KBM-7 (cell line): ENCODE measurements at regions not wholly inside any gene's neighbourhood (a gene's known extent, or its start where the extent isn't known, plus 50 kb on each side); places are given as distances from the start of the nearest gene placed in this dataset.

ENCODE experiments used
- DNase-seq: peaks from one replicate; pipeline ENCODE4 v3.0.0-alpha.2; 2015
- in situ Hi-C: fragments of 300-500 bp; cut with MboI; formaldehyde crosslinking; loops from 2 replicates; pipeline ENCODE4 v1.14.3; 2020; ENCODE audit warnings: low sequenced_read_pairs, low pct_unique_long_range_greater_than_20kb, mixed read lengths

DNA sequence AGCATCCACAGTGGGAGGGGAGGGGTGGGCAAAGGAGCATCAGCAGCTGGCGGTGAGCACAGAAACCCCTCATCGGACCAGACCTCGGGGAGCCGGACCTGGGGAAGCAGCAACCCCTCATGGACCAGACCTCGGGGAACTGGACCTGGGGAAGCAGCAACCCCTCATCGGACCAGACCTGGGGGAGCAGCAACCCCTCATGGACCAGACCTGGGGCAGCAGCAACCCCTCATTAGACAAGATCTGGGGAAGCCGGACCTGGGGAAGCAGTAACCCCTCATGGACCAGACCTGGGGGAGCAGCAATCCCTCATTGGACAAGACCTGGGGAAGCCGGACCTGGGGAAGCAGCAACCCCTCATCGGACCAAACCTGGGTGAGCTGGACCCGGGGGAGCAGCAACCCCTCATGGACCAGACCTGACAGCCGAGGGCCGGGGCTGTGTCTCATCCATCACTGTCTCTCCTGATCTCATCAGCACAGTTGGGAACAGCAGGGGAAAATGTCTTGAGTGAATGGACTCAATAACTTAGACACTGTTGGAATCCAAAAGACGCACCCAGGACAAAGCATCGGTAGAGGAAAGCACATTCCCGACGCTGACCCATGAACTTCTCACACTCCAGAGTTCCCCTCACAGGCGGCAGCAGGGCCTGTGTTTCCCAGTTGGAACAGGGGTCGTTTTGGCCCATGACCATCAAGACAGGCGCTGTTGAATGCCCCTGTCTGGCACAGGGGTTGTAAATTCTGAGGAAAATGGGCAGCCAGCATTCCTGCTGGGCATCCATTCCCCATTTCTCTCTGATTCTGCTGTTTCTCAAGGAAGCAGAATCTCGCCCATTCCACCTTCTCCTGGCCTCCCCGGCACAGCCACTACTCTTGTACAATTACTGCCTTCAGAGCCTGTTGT lies 1494.6 kb downstream of the TBC1D22A start:
- DNase-seq, result no peak
- in situ Hi-C loops, result no loop called here

DNA sequence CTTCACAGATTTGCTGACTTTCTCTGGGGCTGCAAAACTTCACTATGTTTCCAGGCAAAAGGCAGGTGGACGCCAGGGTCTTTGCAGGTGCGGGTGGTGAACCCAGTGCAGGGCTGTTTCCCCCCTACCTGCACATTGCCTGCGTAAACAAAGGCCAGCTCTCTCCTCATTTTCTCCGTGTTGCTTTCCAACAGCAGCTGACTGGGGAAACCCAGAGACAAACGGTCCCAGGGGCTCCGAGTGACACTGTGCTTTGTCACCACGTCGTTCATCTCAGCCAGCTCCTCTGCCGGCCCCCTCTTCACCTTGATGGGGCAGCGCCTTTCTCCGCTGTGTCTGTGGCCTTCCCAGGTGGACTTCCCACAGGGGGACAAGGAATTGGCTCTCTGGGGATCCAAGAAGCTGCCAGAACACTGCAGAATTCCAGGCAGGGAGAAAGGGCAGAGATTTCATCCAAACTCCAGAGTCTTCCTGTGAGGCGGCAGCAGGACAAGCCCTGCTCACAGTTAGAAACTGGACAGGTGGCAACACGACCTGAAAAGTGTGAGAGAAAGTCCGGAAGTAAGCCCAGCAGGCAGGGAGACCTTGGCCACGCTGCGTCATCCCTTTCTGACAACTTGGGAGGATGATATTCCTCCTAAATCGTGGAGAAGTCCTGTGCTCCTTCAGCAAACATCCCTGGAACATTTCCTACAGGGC lies 1493.7 kb downstream of the TBC1D22A start:
- no peak for DNase-seq
- in situ Hi-C loops, result no loop called here

DNA sequence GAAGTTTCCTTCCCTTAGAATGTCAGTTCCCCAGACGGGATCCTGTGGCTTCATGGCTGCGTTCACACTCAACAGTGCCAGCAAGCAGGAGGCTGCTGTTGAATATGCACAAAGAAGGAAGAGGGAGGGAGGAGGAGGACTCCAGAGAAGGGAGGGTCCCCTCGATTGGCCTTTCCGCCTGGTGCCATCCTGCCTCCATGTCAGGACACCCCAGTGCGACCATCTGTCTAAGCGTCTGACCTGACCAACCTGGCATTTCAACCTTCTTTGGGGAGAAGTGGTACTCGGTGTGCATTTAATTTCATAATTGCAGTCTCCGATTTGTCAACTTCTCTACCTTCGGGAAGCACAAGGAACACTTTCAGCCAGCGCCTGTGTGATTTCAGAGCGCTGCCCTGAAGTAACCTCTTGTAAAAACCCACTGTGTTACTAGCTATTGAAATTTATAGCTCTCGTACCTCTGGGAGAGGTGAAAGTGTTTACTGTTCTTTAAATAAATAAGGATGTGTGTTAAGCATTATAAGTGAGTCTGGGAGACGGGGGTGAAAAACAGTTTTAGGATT lies 1491.9 kb downstream of the TBC1D22A start:
- DNase-seq, result no peak
- in situ Hi-C loops, result no loop called here

DNA sequence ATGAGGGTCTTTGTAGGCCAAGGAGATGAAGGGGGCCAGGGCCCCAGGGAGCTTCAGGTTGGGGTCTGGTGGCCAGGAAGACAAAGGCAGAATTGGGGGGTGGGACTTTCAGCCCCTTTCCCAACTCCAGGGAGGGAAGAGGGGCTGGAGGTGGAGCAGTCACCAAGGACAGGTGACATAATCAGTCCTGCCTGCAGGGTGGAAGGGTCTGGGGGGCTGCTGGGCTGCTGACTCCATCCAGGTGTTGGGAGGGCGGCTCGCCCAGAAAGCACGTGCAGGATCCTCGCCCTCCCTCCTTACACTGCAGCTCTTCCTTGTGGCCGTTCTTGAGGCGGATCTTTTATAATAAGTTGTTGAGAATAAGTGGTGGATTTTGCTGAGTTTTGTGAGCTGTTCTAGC lies 1491.1 kb downstream of the TBC1D22A start:
- no peak for DNase-seq
- in situ Hi-C loops, result no loop called here

DNA sequence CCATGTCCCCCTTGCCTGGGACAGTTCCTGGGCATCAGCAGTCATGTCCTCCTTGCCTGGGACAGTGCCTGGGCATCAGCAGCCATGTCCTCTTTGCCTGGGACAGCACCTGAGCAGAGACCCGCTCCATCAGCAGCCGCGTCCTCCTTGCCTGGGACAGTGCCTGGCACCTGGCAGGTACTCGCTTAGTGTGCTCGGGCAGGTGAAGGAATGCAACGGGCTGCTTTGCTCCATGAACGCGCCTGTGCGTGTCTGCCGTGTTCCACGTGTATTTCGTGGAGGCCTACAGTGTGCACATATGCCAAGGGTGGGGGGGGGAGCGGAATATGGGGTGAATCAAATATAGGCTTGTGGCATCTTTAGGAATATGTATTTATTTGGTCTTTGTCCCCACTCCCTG lies 1490.7 kb downstream of the TBC1D22A start:
- no peak for DNase-seq
- in situ Hi-C loops, result no loop called here

DNA sequence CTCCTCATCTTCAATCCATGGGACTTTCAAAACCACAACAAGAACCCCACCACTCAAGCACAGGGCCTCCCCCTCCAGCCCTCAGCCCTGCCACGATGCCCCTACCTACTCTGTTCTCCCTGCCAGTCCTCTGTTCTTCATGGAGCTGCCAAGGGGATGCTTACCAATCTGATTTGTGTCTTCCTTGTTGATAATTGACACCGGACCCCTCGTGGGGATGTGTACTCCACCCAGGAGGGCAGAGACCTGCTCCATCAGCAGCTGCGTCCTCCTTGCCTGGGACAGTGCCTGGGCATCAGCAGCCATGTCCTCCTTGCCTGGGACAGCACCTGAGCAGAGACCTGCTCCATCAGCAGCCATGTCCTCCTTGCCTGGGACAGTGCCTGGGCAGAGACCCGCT lies 1489.2 kb downstream of the TBC1D22A start:
- no peak for DNase-seq
- in situ Hi-C loops, result no loop called here

DNA sequence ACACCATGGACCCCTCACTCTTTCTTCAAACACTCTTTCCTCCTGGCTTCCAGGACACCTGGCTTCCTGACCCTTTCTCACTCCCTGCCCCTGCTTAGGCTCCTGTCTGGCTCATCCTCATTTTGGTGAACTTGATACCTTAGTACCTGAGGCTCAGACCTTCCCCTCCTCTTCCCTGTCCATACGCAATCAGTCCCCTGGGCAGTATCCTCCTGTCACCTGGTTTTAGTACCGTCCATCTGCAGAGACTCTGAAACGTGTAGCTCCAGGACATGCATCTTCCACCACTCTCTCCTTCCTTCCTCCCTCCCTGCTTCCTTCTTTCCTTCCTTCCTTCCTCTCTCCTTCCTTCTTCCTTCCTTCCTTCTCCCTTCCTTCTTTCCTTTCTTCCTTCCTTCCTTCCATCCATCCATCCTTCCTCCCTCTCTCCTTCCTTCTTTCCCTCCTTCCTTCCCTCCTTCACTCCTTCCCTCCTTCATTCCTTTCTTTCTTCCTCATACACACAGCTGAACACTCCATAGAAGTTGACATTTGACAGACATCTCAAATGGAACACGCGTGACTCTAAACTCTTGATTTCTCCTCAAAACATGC lies 1488.6 kb downstream of the TBC1D22A start:
- in situ Hi-C loops, result no loop called here
- no peak for DNase-seq

DNA sequence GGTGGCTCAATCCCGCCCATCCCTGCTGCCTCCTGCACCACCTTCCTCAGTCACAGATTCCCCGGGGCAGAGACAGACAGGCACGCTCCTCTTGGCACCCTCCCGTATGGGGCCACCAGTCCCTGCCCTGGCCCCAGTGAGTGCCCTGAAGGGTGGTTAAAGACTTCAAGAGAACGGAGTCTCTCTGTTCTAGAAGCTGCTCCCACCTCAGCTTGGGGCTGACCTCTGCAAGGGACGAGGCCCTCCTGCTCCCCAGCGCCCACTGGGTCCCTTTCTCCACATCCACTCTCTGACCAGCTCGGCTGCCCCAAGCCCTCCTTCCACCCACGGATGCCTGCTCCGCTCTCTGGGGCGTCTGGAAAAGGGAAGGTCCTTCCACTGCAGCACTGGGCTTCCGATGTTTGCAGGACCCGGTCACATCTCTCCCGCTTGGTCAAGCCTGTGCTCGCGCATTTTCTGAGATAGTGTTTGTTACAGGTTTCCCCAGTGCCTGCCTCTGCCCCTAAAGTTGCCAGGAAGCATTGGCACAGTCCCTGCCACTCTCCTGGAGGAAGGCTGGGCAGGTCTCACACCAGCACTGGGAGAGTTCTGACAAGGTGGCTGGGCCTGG lies 1487.9 kb downstream of the TBC1D22A start:
- in situ Hi-C loops, result no loop called here
- no peak for DNase-seq

DNA sequence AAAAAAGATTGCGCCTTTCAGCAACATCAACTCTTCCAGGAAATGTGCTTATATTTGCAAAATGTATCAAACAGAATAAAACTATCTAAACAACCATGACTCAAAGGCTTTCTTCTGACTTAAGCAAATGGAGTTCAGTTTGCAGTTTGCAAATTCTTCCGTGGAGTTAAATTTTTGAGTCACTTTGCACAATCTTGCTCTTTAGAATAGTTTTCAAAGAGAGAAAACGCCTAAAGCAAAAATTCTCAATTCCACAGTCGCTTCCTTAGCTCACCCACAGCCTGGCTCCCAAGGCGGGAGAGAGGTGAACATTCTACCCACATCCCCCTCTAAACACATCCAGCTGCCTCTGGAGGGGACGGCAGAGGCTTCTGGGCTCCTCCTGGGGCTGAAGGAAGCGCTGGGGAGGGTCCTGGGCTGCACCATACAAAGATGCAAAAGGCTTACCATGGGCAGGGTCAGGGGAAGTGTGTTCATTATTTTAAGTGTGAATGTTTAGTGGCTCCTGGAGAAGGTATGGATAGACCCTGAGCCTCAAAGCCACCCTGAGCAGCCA lies 1487.3 kb downstream of the TBC1D22A start:
- in situ Hi-C loops, result no loop called here

DNA sequence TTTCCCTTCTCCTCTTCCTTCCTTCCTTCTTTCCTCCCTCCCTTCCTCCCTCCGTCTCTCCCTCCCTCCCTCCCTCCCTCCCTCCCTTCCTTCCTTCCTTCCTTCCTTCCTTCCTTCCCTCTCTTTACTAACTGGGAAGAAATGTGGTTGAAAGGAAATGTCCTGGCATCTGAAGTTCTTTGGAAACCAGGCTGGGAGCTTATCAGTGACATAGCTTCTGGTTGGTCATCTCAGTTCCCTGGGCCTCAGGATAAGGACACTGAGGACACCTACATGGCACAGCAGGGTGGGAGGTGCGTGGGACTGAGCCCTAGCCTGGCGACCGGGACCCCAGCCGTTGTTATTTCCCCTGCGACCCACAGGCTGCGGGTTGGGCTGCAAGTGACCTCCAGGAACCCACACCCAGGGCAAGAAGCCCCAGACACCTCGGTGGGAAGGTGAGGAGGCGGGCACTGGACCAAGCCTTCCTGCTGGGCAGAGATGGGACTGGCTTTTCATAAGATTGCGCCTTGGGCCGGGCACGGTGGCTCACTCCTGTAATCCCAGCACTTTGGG lies 1486.5 kb downstream of the TBC1D22A start:
- DNase-seq, result no peak
- in situ Hi-C loops, result no loop called here

More for the DNA sequence above, 1487.3 kb downstream of the TBC1D22A start:
- no peak for DNase-seq

DNA sequence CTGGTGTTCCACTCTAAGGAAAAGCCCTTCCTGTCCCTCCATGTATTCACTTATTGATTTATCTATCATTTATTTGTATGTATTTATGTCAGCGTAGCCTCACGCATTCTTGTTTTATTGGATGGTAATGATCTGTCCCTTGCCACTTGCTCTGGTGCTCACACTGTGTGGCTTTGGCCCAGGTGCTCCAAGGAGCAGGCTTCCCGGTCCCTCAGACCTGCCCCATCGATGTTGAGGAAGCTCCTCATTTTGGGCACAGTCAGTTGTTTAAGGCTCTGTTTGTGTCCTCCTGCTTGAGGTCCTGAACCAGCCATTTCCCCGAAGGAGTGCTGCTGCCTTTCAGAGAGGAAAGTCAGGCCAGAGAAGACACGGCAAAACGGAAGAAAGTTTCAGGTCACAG lies 1485.4 kb downstream of the TBC1D22A start:
- in situ Hi-C loops, result no loop called here
- no peak for DNase-seq

DNA sequence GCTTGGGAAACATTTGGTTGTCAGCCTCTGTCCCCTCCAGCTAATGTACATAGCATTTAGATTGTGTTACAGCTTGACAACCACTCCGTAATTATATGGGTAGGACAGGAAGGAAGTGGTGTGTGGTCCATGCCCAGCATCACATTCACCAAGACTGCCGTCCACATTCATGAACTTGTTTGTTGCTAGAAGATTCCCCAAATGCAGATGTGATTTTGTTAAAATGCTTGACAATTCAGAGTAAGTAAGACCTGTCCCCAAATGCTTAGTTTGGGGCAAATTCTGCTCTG lies 1482.7 kb downstream of the TBC1D22A start:
- in situ Hi-C loops, result no loop called here
- DNase-seq, result no peak

DNA sequence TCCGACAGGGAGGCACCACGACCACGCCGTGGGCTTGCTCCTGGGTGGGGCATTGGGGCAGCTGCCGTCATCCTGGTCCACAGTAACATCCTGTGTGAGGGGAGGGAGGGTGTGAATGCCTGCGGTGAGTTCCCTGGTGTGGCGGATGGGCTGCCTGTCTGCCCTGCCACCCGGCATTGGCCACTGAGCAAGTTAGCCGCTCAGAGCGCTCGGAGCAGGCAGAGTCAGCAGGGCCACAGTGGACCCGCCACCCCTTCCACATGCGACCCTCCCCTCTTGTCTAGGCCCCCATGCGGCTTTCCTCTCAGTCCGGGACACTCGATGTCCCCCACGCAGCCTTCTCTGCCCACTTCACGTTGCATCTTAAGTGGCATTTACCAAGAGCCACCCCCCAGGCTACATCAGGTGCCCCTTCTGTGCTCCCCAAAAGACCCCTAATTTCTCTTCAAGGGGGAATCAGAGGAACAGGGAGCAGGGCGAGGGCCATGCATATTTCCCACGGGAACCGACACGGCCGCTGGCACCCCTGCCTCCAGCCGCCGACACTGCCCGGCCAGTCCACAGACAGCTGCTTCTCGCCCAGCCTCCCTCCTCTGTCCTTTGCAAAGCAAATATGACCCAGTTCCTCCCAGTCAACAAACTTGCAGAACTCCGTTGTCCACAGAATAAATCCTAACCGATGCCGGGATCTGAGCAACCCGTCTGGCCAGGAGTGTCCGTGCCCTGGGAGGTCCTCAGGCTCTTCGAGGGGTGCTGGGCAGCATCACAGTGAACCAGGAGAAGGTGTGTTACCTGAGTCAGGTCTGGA lies 1482.1 kb downstream of the TBC1D22A start:
- in situ Hi-C loops, result no loop called here
- no peak for DNase-seq

DNA sequence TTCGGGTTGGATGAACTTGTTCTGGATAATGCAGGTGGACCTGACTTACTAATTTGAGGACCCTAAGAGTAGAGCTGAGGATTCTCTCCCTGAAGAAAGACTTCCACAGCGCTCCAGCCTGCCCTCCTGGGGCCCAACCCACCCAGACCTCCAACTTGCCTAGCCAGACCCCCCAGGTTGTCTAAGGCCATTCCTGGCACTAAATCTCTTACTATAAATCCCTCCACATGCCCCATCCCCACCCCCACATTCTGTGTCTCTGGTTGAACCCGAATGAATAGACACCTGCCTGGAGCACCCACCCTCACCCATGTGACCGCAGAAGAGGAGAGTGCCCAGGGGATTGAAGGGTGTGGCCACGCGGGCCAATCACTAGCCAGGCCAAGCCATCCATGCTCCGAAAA lies 1480.0 kb downstream of the TBC1D22A start:
- DNase-seq, result no peak
- in situ Hi-C loops, result no loop called here

DNA sequence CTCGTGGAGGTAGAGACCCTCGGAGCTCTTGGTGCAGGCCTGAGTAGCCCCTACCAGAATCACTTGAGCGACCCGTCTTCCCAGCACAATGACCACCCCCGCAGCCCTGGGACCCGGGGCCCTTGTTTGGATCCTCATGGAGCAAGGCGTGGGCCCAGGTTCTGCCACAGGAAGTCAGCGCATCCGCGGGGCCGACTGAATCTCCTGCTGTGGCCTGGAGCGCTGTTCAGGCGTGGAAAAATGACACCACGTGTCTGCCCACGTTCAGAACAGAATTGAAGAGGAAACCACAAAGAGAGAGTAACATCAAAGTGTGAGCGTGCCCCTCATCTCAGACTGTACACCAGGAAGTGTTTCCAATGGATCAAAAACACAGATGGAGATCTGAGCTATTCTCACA lies 1479.2 kb downstream of the TBC1D22A start:
- DNase-seq, result no peak
- in situ Hi-C loops, result no loop called here

DNA sequence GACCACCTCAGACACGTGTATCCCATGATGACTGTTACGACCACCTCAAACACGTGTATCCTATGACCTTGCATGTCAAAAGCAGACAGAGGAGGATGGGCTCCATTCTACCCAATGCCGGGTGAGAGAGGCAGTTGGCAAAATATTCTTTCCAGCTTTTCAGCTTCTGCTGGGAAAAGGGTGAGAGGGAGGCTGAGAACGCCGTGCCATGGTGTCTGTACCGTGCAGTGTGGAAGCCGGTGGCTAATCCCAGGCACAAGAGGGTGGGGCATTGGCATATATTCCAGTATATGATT lies 1478.4 kb downstream of the TBC1D22A start:
- in situ Hi-C loops, result no loop called here

DNA sequence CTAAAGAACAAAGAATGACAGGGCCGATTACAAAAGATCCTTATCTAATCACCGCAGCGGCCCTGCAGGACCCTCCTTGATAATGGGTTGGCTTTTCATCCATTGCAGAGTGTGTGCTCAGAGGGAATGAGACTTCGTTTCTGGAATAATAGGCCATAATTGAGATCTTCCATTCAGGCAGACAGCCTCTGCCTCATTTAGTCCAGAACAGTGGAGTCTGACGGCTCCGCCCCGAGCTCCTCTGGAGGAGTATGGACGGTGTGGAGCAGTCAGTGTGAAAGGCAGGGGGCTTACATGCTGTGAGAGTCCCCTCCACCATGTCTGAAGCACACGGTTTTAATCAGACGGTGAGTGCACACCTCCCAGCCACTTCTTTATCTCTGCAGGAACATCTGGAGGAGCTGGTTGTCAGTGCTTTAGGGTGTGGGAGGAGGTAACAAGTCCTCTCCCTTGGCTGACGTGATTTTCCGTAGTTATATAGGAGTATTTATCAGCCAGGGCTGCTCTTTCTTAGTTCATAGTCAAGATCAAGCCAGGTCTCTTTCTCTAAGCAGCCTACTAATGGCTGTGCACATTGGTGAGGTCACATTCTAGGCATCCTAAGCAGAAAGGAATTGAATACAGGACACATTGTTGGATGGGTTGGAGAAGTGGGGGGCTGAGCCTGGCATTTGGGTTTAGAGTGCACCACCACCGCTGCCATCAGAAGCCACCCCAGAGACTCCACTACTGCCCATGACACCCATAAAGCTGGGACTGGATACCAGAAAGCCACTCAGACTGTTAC lies 1477.9 kb downstream of the TBC1D22A start:
- no peak for DNase-seq
- in situ Hi-C loops, result no loop called here

More for the DNA sequence above, 1478.4 kb downstream of the TBC1D22A start:
- no peak for DNase-seq
